ENCODE measurements at regions not wholly inside any gene's neighbourhood (a gene's known extent, or its start where the extent isn't known, plus 50 kb on each side); places are given as distances from the start of the nearest gene placed in this dataset.

DNA sequence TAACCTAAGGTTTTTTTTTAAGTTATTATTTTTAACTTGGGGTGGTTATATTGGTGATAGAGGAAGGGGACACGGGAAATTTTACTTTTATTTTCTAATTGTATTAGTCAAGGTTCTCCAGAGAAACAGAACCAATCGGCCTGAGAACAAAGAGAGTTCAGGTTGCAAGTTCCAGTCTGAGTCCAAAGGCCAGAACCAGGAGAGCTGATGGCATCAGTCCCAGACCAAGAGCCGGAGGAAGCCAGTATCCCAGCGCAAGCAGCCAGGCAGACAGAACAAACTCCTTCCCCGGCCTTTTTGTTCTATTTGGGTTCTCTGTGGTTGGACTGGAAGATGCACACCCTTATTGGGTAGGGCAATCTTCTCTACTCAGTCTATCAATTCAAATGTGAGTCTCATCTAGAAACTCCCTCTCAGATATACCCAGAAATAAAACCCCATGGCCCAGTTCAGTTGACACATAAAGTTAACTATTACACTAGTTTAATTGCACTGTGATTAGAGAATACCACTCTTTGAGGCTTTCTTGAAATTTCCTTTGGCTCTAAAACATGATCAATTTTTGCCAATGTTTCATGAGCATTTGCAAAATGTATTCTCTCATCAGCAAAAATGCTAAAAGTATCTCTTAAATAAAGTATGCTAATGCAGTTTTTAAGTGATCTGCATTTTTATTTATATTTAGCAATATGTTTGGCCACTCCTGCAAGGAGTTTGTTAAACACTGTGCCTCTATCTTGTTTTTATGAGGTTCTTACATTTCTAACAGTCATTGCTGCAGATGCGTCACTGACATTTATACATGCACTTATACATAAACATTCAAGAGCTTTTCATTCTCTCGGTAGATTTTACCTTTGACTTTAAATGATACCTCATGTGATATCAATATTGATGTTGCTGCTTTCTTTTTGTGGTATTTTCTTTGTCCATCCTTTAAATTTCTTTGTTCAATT lies 103.2 kb upstream of the SSTR4 start (continued):
- TF ChIP-seq ZNF124 (CRISPR knock-in tag; IDR thresholded peaks at IDR 0.05) (peak; percentile 36; the same call in 1 of the 2 replicates), MAZ (IDR thresholded peaks at IDR 0.05; ENCODE audit: borderline replicate concordance, low read depth, low read length) (no peak), MAZ (CRISPR knock-in tag; IDR thresholded peaks at IDR 0.05; ENCODE audit: low read depth) (no peak)

DNA sequence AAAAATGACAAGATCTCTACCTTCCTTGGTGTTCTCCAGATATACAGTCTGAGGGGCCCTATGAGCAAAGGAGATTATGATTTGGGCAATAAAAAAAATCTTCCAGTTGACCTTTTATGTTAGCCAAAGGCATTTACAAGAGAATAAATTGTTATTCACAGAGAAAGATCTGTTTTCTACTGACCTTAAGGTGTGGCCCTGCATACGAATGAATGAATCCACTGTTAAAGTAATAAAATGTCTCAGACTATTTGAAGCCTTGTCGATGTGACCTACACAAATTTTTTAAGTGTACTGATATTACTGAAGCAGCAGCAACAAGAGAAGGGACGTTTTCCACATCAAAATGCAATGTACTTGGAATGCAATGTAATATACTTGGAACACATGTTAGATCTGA lies 95.9 kb upstream of the SSTR4 start:
- ATAC-seq, result no peak

DNA sequence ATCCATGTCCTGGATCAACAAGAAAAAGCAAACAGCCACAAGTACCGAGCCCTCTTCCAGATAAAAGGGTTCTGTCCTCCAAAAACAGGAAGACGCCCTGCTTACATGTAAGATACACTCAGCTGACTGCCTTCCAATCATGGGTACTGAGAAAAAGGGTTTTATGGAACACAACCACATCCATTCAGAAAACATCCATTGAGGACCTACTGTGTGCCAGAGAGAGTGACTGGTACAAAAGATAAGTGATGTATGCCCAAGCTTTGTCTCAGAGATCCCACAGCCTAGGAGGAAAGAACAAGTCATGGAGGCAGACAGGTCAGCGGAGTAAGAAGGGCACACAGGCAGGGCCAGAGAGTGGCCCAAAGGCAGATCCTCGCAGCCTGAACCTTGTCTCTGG lies 94.8 kb upstream of the SSTR4 start:
- H3K27ac ChIP-seq (ENCODE audit: extremely low read length, insufficient read depth, low read length), result no peak overlapping the region
- POLR2A ChIA-PET, result no interaction called here
- H3K4me3 ChIP-seq (replicated peaks in 1 of 3; ENCODE audit: insufficient read depth in 1 of 3, low read depth in 2 of 3, low read length in 3 of 3), result no peak overlapping the region
- ATAC-seq (no peak), DNase-seq (ENCODE audit: low spot score) (no peak), FAIRE-seq (no peak)
- H2AFZ ChIP-seq (ENCODE audit: low read length), result no peak overlapping the region
- no peaks in the 10 kb centered on the region for H3K36me3 ChIP-seq (replicated peaks in 1 of 2; ENCODE audit: control insufficient read depth in 1 of 2, insufficient read depth in 2 of 2, low read length in 2 of 2)
- H3K27me3 ChIP-seq (ENCODE audit: control insufficient read depth in 1 of 2, insufficient read depth in 2 of 2, low read length in 2 of 2), result no peaks in the 10 kb centered on the region
- WGBS (ENCODE audit: low lambda C conversion rate), result 27% methylated on average over 4 of the region's 4 CpGs
- H3K9me3 ChIP-seq (ENCODE audit: low read length), result no peaks in the 10 kb centered on the region
- H3K9ac ChIP-seq (ENCODE audit: insufficient read depth, low read depth, low read length), result no peak overlapping the region
- CTCF ChIA-PET (ENCODE audit: low intra/inter-chr PET ratio, low total read pairs), result no interaction called here
- H3K4me1 ChIP-seq (ENCODE audit: insufficient read depth, low read length), result no peaks in the 10 kb centered on the region
- BruUV-seq (replicated peaks), result no TSS peak
- no peaks in the 10 kb centered on the region for H4K20me1 ChIP-seq (ENCODE audit: insufficient read depth, low read length)
- intact Hi-C loops (cut with micrococcal nuclease; ENCODE audit: unreplicated experiment), result no loop called here
- no peaks in the 10 kb centered on the region for H3K79me2 ChIP-seq (ENCODE audit: insufficient read depth, low read length)
- no peak overlapping the region for H3K4me2 ChIP-seq (ENCODE audit: low read depth, low read length)
- in situ Hi-C loops (cut with HindIII; ENCODE audit: extremely low pct_ligation_motif_present, low pct_unique_long_range_greater_than_20kb), result no loop called here
- TF ChIP-seq KLF12 (CRISPR knock-in tag; IDR thresholded peaks at IDR 0.05; ENCODE audit: borderline replicate concordance) (no peak), BRCA1 (CRISPR knock-in tag; IDR thresholded peaks at IDR 0.05) (no peak), ZNF224 (CRISPR knock-in tag; IDR thresholded peaks at IDR 0.05) (no peak), FOXK2 (IDR thresholded peaks at IDR 0.05) (no peak), RXRB (CRISPR knock-in tag; IDR thresholded peaks at IDR 0.05; ENCODE audit: borderline replicate concordance) (no peak), HNRNPK (IDR thresholded peaks at IDR 0.05; ENCODE audit: low read depth, low read length, poor library complexity, severe bottlenecking) (no peak)
- TF ChIP-seq, protein P1, sequence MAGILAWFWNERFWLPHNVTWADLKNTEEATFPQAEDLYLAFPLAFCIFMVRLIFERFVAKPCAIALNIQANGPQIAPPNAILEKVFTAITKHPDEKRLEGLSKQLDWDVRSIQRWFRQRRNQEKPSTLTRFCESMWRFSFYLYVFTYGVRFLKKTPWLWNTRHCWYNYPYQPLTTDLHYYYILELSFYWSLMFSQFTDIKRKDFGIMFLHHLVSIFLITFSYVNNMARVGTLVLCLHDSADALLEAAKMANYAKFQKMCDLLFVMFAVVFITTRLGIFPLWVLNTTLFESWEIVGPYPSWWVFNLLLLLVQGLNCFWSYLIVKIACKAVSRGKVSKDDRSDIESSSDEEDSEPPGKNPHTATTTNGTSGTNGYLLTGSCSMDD (CRISPR knock-in tag; IDR thresholded peaks at IDR 0.05), result no peak
- TF ChIP-seq, protein P2, sequence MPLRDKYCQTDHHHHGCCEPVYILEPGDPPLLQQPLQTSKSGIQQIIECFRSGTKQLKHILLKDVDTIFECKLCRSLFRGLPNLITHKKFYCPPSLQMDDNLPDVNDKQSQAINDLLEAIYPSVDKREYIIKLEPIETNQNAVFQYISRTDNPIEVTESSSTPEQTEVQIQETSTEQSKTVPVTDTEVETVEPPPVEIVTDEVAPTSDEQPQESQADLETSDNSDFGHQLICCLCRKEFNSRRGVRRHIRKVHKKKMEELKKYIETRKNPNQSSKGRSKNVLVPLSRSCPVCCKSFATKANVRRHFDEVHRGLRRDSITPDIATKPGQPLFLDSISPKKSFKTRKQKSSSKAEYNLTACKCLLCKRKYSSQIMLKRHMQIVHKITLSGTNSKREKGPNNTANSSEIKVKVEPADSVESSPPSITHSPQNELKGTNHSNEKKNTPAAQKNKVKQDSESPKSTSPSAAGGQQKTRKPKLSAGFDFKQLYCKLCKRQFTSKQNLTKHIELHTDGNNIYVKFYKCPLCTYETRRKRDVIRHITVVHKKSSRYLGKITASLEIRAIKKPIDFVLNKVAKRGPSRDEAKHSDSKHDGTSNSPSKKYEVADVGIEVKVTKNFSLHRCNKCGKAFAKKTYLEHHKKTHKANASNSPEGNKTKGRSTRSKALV (CRISPR knock-in tag; IDR thresholded peaks at IDR 0.05), result no peak
- TF ChIP-seq, protein P3, sequence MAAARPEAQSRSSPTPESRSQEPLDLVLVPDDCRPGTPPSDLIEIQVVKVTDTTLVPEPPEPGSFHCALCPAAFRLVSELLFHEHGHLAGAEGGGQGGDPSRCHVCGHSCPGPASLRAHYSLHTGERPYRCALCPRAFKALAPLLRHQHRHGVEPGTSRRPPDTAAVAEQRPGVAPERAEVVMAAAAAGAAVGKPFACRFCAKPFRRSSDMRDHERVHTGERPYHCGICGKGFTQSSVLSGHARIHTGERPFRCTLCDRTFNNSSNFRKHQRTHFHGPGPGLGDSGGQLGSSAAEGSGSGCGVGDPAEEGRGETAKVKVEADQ (CRISPR knock-in tag; IDR thresholded peaks at IDR 0.05; ENCODE audit: borderline replicate concordance), result no peak

More for the DNA sequence above, 95.9 kb upstream of the SSTR4 start:
- no peaks in the 10 kb centered on the region for H4K20me1 ChIP-seq (ENCODE audit: insufficient read depth, low read length)
- H3K4me3 ChIP-seq (replicated peaks in 1 of 3; ENCODE audit: insufficient read depth in 1 of 3, low read depth in 2 of 3, low read length in 3 of 3), result no peak overlapping the region
- TF ChIP-seq ZNF788 (CRISPR knock-in tag; IDR thresholded peaks at IDR 0.05; ENCODE audit: borderline replicate concordance) (no peak), ZNF263 (CRISPR knock-in tag; IDR thresholded peaks at IDR 0.05) (no peak), ZKSCAN5 (CRISPR knock-in tag; IDR thresholded peaks at IDR 0.05) (no peak), ZNF792 (CRISPR knock-in tag; IDR thresholded peaks at IDR 0.05) (no peak)
- no peaks in the 10 kb centered on the region for H3K9me3 ChIP-seq (ENCODE audit: low read length)
- H3K36me3 ChIP-seq (replicated peaks in 1 of 2; ENCODE audit: control insufficient read depth in 1 of 2, insufficient read depth in 2 of 2, low read length in 2 of 2), result no peaks in the 10 kb centered on the region
- no peak overlapping the region for H2AFZ ChIP-seq (ENCODE audit: low read length)
- FAIRE-seq, result no peak
- intact Hi-C loops (cut with micrococcal nuclease; ENCODE audit: unreplicated experiment) (no loop called here), in situ Hi-C loops (cut with HindIII; ENCODE audit: extremely low pct_ligation_motif_present, low pct_unique_long_range_greater_than_20kb) (no loop called here)
- no peaks in the 10 kb centered on the region for H3K4me1 ChIP-seq (ENCODE audit: insufficient read depth, low read length)
- H3K79me2 ChIP-seq (ENCODE audit: insufficient read depth, low read length), result no peaks in the 10 kb centered on the region
- no peak for DNase-seq (ENCODE audit: low spot score)
- H3K9ac ChIP-seq (ENCODE audit: insufficient read depth, low read depth, low read length), result no peak overlapping the region
- H3K27ac ChIP-seq (ENCODE audit: extremely low read length, insufficient read depth, low read length), result no peak overlapping the region
- CTCF ChIA-PET (ENCODE audit: low intra/inter-chr PET ratio, low total read pairs), result no interaction called here
- 3% methylated on average over 3 of the region's 3 CpGs for WGBS (ENCODE audit: low lambda C conversion rate)
- POLR2A ChIA-PET, result no interaction called here
- H3K4me2 ChIP-seq (ENCODE audit: low read depth, low read length), result no peak overlapping the region
- BruUV-seq (replicated peaks), result no TSS peak
- H3K27me3 ChIP-seq (ENCODE audit: control insufficient read depth in 1 of 2, insufficient read depth in 2 of 2, low read length in 2 of 2), result no peaks in the 10 kb centered on the region

All from HepG2 (cell line).